OCI-LY3 (cell line): ENCODE measurements at regions not wholly inside any gene's neighbourhood (a gene's known extent, or its start where the extent isn't known, plus 50 kb on each side); places are given as distances from the start of the nearest gene placed in this dataset.

Source experiments
- H2AFZ ChIP-seq: fragments of 200-600, 300-600 bp; shearing (Covaris generic); 2 replicates; pipeline ENCODE4 v1.6.0; 2014; ENCODE audit warnings: antibody characterized with exemption, low read depth, low read length
- H3K27ac ChIP-seq: fragments of 200-600, 300-600 bp; sonication (generic); 2 replicates; pipeline ENCODE4 v1.5.1; 2014; ENCODE audit warnings: mild to moderate bottlenecking, low read length, moderate library complexity, mixed read lengths
- H3K27me3 ChIP-seq: fragments of 200-600, 300-600 bp; sonication (generic); 2 replicates; pipeline ENCODE4 v1.6.1; 2014; ENCODE audit warnings: low read depth, low read length, mixed read lengths
- H3K36me3 ChIP-seq: fragments of 200-600, 300-600 bp; sonication (generic); replicated peaks from 2 replicates; pipeline ENCODE3; 2014; ENCODE audit warnings: low read depth, low read length, mixed read lengths
- H3K4me1 ChIP-seq: fragments of 300-600, 200-600 bp; sonication (generic); 2 replicates; pipeline ENCODE4 v1.6.1; 2014; ENCODE audit warnings: low read length, mixed read lengths
- H3K4me2 ChIP-seq: fragments of 200-600, 300-600 bp; sonication (generic); 2 replicates; pipeline ENCODE4 v1.6.1; 2014; ENCODE audit warnings: low read length, mixed read lengths
- H3K4me3 ChIP-seq: fragments of 300-600, 200-600 bp; sonication (generic); 2 replicates; pipeline ENCODE4 v1.5.1; 2014; ENCODE audit warnings: antibody characterized with exemption, mild to moderate bottlenecking, low read length, moderate library complexity
- H3K79me2 ChIP-seq: fragments of 300-600, 200-600 bp; shearing (Covaris generic); 2 replicates; pipeline ENCODE4 v1.6.1; 2014; ENCODE audit warnings: mild to moderate bottlenecking, low read length, mixed read lengths
- H3K9ac ChIP-seq: fragments of 300-600, 200-600 bp; shearing (Covaris generic); 2 replicates; pipeline ENCODE4 v1.6.0; 2014; ENCODE audit warnings: mild to moderate bottlenecking, low read length, moderate library complexity
- H3K9me3 ChIP-seq: fragments of 200-600, 300-600 bp; shearing (Covaris generic); 2 replicates; pipeline ENCODE4 v1.6.1; 2014; ENCODE audit warnings: low read length, mixed read lengths; ENCODE audit not compliant: insufficient read depth
- H4K20me1 ChIP-seq: fragments of 200-600, 300-600 bp; sonication (generic); 2 replicates; pipeline ENCODE4 v1.6.1; 2016; ENCODE audit warnings: low read length, mixed read lengths; ENCODE audit not compliant: insufficient read depth
- EZH2phosphoT487 ChIP-seq: fragments of 200-600 bp; shearing (Covaris generic); IDR thresholded peaks from 2 replicates; pipeline ENCODE4 v1.6.1; 2018; ENCODE audit warnings: antibody characterized with exemption, mixed run types, low read depth
- TF ChIP-seq, protein P1 (sequence below): fragments of 200-600, 300-600 bp; sonication (generic); IDR thresholded peaks from 2 replicates; pipeline ENCODE4 v1.5.1; 2014; ENCODE audit warnings: antibody characterized with exemption, low read length, low read depth

DNA sequence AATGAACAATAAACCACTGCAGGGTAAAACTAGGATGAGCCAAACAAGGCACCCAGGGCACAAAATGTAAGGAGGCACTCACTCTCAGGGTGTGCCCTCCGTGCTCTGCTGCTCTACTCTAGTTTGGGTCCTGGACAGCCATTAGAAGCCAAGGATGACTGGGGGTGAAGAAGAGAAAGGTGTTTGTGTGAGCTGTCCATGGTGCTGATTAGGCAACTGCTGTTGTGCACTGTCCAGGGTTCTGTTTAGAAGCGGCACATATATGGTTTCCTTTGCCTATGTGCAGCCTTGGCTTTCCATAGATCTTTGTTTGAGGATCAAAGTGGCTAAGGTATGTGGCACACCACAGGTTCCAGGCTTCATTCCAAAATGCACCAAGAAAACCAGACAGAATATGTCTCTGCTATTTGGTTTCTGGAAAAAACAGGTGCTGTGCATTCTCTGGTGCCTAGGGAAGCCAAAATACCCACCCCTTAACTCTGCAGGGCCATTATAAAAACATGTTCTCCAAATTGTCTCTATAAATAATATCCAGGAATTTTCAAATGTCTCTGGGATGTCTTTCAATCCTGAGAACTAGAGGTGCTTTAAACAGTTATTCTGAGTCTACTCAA is 123.5 kb downstream of the CBLN1 start:
- Histone ChIP-seq H3K4me1 (no peaks in the 10 kb centered on the region), H2AFZ (no peak overlapping the region), H3K27ac (no peak overlapping the region), H3K36me3 (no peaks in the 10 kb centered on the region), H3K9ac (no peak overlapping the region), H3K79me2 (no peaks in the 10 kb centered on the region), H3K4me3 (no peak overlapping the region), H4K20me1 (no peaks in the 10 kb centered on the region), H3K27me3 (no peaks in the 10 kb centered on the region), H3K9me3 (no peaks in the 10 kb centered on the region), H3K4me2 (no peak overlapping the region)
- TF ChIP-seq, protein P1, sequence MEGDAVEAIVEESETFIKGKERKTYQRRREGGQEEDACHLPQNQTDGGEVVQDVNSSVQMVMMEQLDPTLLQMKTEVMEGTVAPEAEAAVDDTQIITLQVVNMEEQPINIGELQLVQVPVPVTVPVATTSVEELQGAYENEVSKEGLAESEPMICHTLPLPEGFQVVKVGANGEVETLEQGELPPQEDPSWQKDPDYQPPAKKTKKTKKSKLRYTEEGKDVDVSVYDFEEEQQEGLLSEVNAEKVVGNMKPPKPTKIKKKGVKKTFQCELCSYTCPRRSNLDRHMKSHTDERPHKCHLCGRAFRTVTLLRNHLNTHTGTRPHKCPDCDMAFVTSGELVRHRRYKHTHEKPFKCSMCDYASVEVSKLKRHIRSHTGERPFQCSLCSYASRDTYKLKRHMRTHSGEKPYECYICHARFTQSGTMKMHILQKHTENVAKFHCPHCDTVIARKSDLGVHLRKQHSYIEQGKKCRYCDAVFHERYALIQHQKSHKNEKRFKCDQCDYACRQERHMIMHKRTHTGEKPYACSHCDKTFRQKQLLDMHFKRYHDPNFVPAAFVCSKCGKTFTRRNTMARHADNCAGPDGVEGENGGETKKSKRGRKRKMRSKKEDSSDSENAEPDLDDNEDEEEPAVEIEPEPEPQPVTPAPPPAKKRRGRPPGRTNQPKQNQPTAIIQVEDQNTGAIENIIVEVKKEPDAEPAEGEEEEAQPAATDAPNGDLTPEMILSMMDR, result no peak
- TF ChIP-seq EZH2phosphoT487, result no peak

DNA sequence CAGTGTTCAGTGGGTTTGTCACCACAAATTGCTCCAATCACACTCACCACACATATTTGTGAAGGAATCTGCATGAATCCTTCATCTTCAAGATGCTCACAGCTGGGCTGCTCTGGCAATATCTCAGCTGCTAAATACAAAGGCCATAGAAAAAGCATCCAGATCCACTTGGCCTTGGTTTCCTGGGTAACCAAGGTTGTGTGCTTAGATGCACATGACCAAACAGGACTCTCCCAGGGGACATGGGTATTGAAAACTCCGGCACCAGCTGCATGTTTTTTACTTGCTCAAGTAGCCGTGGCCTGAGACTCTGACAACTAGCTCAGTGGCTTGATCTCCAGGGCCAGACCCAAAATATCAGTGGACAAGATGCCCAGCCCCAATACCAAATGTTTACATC is 131.3 kb downstream of the CBLN1 start:
- H3K79me2 ChIP-seq, result no peaks in the 10 kb centered on the region
- no peak overlapping the region for H3K4me3 ChIP-seq
- no peaks in the 10 kb centered on the region for H4K20me1 ChIP-seq
- no peaks in the 10 kb centered on the region for H3K27me3 ChIP-seq
- H3K9ac ChIP-seq, result no peak overlapping the region
- H3K36me3 ChIP-seq, result no peaks in the 10 kb centered on the region
- no peak overlapping the region for H2AFZ ChIP-seq
- H3K4me1 ChIP-seq, result no peaks in the 10 kb centered on the region
- H3K9me3 ChIP-seq, result no peaks in the 10 kb centered on the region
- no peak for TF ChIP-seq EZH2phosphoT487
- TF ChIP-seq, protein P1, result no peak
- no peak overlapping the region for H3K27ac ChIP-seq
- H3K4me2 ChIP-seq, result no peak overlapping the region

DNA sequence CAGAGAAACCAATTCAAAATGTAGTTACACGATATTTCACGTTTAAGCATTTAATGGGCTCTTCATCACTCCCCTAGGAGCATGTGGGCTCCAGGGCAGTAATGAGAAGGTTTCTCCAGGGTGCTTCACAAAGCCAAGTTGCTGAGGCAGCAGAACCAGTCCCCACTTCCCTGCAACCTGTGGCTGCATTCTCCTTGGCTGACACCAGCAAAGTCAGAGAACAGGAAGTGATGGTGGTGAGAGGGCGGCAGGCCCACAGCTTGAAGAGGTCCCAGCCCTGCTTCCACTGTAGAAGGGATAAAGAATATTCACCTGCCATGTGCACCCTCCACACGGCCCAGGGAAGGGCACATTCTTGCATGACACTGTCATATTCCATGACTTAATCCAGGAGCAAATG is 133.2 kb downstream of the CBLN1 start:
- Histone ChIP-seq H3K79me2 (no peaks in the 10 kb centered on the region), H3K9me3 (no peaks in the 10 kb centered on the region), H3K27me3 (no peaks in the 10 kb centered on the region), H3K36me3 (no peaks in the 10 kb centered on the region), H3K9ac (no peak overlapping the region), H4K20me1 (no peaks in the 10 kb centered on the region), H2AFZ (no peak overlapping the region), H3K4me2 (no peak overlapping the region), H3K4me1 (no peaks in the 10 kb centered on the region), H3K4me3 (no peak overlapping the region), H3K27ac (no peak overlapping the region)
- no peak for TF ChIP-seq EZH2phosphoT487

- H3K4me2 ChIP-seq, result no peak overlapping the region
- no peaks in the 10 kb centered on the region for H3K79me2 ChIP-seq
- no peak for TF ChIP-seq EZH2phosphoT487
- TF ChIP-seq, protein P1, result no peak
- no peak overlapping the region for H3K9ac ChIP-seq
- no peaks in the 10 kb centered on the region for H3K4me1 ChIP-seq
- no peaks in the 10 kb centered on the region for H4K20me1 ChIP-seq
- H3K27me3 ChIP-seq, result no peaks in the 10 kb centered on the region
- H3K27ac ChIP-seq, result no peak overlapping the region
- no peak overlapping the region for H2AFZ ChIP-seq
- no peaks in the 10 kb centered on the region for H3K9me3 ChIP-seq
- no peak overlapping the region for H3K4me3 ChIP-seq
- no peaks in the 10 kb centered on the region for H3K36me3 ChIP-seq
Measured at GRCh38 chr16:49140618-49141017, 141.0 kb downstream of the CBLN1 start.
